H1 (cell line): ENCODE measurements at regions not wholly inside any gene's neighbourhood (a gene's known extent, or its start where the extent isn't known, plus 50 kb on each side); places are given as distances from the start of the nearest gene placed in this dataset.

Source experiments
- CTCF ChIA-PET: fragments of 300-600 bp; sonication (Branson Sonifier 250); formaldehyde crosslinking; loops from one replicate; lab custom pipeline; 2021; ENCODE audit not compliant: partially characterized antibody; lab: Charles Lee
- POLR2A ChIA-PET: fragments of 300-600 bp; sonication (Branson Sonifier 250); formaldehyde crosslinking; loops from one replicate; lab custom pipeline; 2021; ENCODE audit warnings: inconsistent platforms; ENCODE audit not compliant: partially characterized antibody; lab: Charles Lee
- DNase-seq, 2 experiments: peaks; one replicate each; pipeline versions ENCODE4 v3.0.0 to v3.0.0-alpha.2; 2010 to 2022; ENCODE audit warnings: low spot score in 2 of 2, low read depth in 1 of 2, mixed read lengths in 1 of 2
- FAIRE-seq: peaks from 2 replicates; lab custom pipeline; 2011; peaks lifted over from hg19 to GRCh38; lab: Jason Lieb, UNC
- H2AFZ ChIP-seq: 2 replicates; pipeline ENCODE4 v1.8.1; 2012; ENCODE audit warnings: low read length, inconsistent platforms
- H2AK5ac ChIP-seq: 2 replicates; pipeline ENCODE4 v1.6.1; 2013; ENCODE audit warnings: low read depth, low read length
- H2BK120ac ChIP-seq: replicated peaks from 2 replicates; pipeline ENCODE3; 2013; ENCODE audit warnings: low read depth, low read length, inconsistent platforms
- H2BK12ac ChIP-seq: 2 replicates; pipeline ENCODE4 v1.6.1; 2013; ENCODE audit warnings: low read depth, low read length
- H2BK15ac ChIP-seq: 2 replicates; pipeline ENCODE4 v1.6.1; 2013; ENCODE audit warnings: low read length
- H2BK20ac ChIP-seq: 2 replicates; pipeline ENCODE4 v1.6.1; 2013; ENCODE audit warnings: low read length
- H2BK5ac ChIP-seq: 2 replicates; pipeline ENCODE4 v1.6.1; 2013; ENCODE audit warnings: low read depth, low read length
- H3K14ac ChIP-seq: 2 replicates; pipeline ENCODE4 v1.6.1; 2013; ENCODE audit warnings: inconsistent platforms; ENCODE audit not compliant: insufficient read length
- H3K18ac ChIP-seq: 2 replicates; pipeline ENCODE4 v1.6.1; 2013; ENCODE audit warnings: low read length; ENCODE audit errors: extremely low read depth
- H3K23ac ChIP-seq: 2 replicates; pipeline ENCODE4 v1.6.1; 2013; ENCODE audit warnings: inconsistent platforms; ENCODE audit not compliant: insufficient read length
- H3K23me2 ChIP-seq: 2 replicates; pipeline ENCODE4 v1.6.1; 2013; ENCODE audit warnings: low read depth, low read length
- H3K27ac ChIP-seq: 2 replicates; pipeline ENCODE4 v1.6.1; 2011; ENCODE audit warnings: low read depth, low read length, inconsistent platforms
- H3K27me3 ChIP-seq, 4 experiments: replicated peaks in 1 of 4; 1 replicate in 1 of 4; 2 replicates in 3 of 4; pipeline versions ENCODE4 v1.6.1 to v1.8.1; 2011 to 2013; ENCODE audit warnings: low read length in 3 of 4, mild to moderate bottlenecking in 3 of 4, inconsistent platforms in 2 of 4, mixed read lengths in 2 of 4, moderate library complexity in 1 of 4; ENCODE audit not compliant: control insufficient read depth in 3 of 4, insufficient read depth in 3 of 4; ENCODE audit errors: extremely low read depth in 1 of 4
- H3K36me3 ChIP-seq, 4 experiments: 2 replicates each; pipeline versions ENCODE4 v1.6.1 to v1.8.1; 2011 to 2013; ENCODE audit warnings: mild to moderate bottlenecking in 4 of 4, low read length in 3 of 4, moderate library complexity in 2 of 4, control low read depth in 1 of 4, inconsistent platforms in 1 of 4; ENCODE audit not compliant: insufficient read depth in 4 of 4, control insufficient read depth in 2 of 4
- H3K4ac ChIP-seq: replicated peaks from 2 replicates; pipeline ENCODE3; 2013; ENCODE audit warnings: low read length, low read depth, mixed read lengths, inconsistent platforms; ENCODE audit not compliant: insufficient read length
- H3K4me1 ChIP-seq, 4 experiments: replicated peaks in 1 of 4; 1 replicate in 1 of 4; 2 replicates in 3 of 4; pipeline versions ENCODE4 v1.6.1 to v1.8.1; 2011 to 2013; ENCODE audit warnings: low read length in 3 of 4, inconsistent platforms in 2 of 4, mixed read lengths in 1 of 4; ENCODE audit not compliant: insufficient read depth in 4 of 4, control insufficient read depth in 3 of 4
- H3K4me2 ChIP-seq, 2 experiments: 2 replicates each; pipeline versions ENCODE4 v1.6.1 to v1.8.1; 2011 to 2013; ENCODE audit warnings: low read depth in 2 of 2, low read length in 2 of 2, control low read depth in 1 of 2, inconsistent platforms in 1 of 2, mild to moderate bottlenecking in 1 of 2; ENCODE audit not compliant: insufficient read depth in 1 of 2
- H3K4me3 ChIP-seq, 4 experiments: fragments of 200-600, 300-600 bp in 1 of 4; sonication (generic), shearing (Covaris generic), sonication (Bioruptor Twin) in 1 of 4; 2 replicates each; pipeline versions ENCODE4 v1.5.1 to v1.8.1; 2011 to 2016; ENCODE audit warnings: low read length in 4 of 4, low read depth in 3 of 4, control low read depth in 2 of 4, inconsistent platforms in 2 of 4, mild to moderate bottlenecking in 2 of 4, mixed read lengths in 1 of 4, moderate library complexity in 1 of 4; ENCODE audit not compliant: insufficient read depth in 2 of 4; ENCODE audit errors: extremely low read depth in 1 of 4
- H3K56ac ChIP-seq: replicated peaks from 2 replicates; pipeline ENCODE3; 2013; ENCODE audit warnings: low read depth, mild to moderate bottlenecking, mixed read lengths, low read length, inconsistent platforms; ENCODE audit not compliant: insufficient read length
- H3K79me1 ChIP-seq: 2 replicates; pipeline ENCODE4 v1.6.1; 2013; ENCODE audit warnings: low read depth, low read length, control low read depth
- H3K79me2 ChIP-seq, 2 experiments: 2 replicates each; pipeline versions ENCODE4 v1.6.1 to v1.8.1; 2012 to 2013; ENCODE audit warnings: low read length in 2 of 2, mild to moderate bottlenecking in 2 of 2, inconsistent platforms in 1 of 2; ENCODE audit not compliant: insufficient read depth in 2 of 2, control insufficient read depth in 1 of 2
- H3K9ac ChIP-seq, 4 experiments: replicated peaks in 1 of 4; 1 replicate in 1 of 4; 2 replicates in 3 of 4; pipeline versions ENCODE4 v1.6.1 to v1.8.1; 2011 to 2013; ENCODE audit warnings: low read depth in 3 of 4, low read length in 3 of 4, control low read depth in 2 of 4, mild to moderate bottlenecking in 2 of 4, moderate library complexity in 2 of 4, inconsistent platforms in 1 of 4; ENCODE audit errors: extremely low read depth in 1 of 4
- H3K9me3 ChIP-seq, 2 experiments: 2 replicates each; pipeline versions ENCODE4 v1.6.1 to v1.8.1; 2012 to 2013; ENCODE audit warnings: mild to moderate bottlenecking in 2 of 2, moderate library complexity in 2 of 2, control low read depth in 1 of 2, inconsistent platforms in 1 of 2, low read depth in 1 of 2, low read length in 1 of 2, mixed read lengths in 1 of 2; ENCODE audit not compliant: insufficient read depth in 2 of 2
- H4K20me1 ChIP-seq, 2 experiments: replicated peaks in 1 of 2; 2 replicates each; pipeline versions ENCODE3 to v1.8.1; 2011 to 2013; ENCODE audit warnings: inconsistent platforms in 2 of 2, low read length in 2 of 2, mild to moderate bottlenecking in 1 of 2; ENCODE audit not compliant: insufficient read depth in 2 of 2, control insufficient read depth in 1 of 2
- H4K5ac ChIP-seq: 2 replicates; pipeline ENCODE4 v1.6.1; 2013; ENCODE audit warnings: low read length, low read depth, mixed read lengths, inconsistent platforms; ENCODE audit not compliant: insufficient read length
- H4K8ac ChIP-seq: 2 replicates; pipeline ENCODE4 v1.8.0; 2013; ENCODE audit warnings: mild to moderate bottlenecking, moderate library complexity, low read length, inconsistent platforms; ENCODE audit not compliant: insufficient read depth; ENCODE audit errors: extremely low read depth
- H4K91ac ChIP-seq: replicated peaks from 2 replicates; pipeline ENCODE3; 2013; ENCODE audit warnings: low read length, mixed read lengths, inconsistent platforms; ENCODE audit not compliant: insufficient read length
- ASH2L ChIP-seq: fragments of 200-600, 300-600 bp; sonication (generic); IDR thresholded peaks from one replicate; pipeline ENCODE4 v1.7.1; 2017; ENCODE audit warnings: low read length
- ATF2 ChIP-seq: IDR thresholded peaks from 2 replicates; pipeline ENCODE4 v1.6.1; 2012; ENCODE audit warnings: low read length, inconsistent platforms
- CTCF ChIP-seq, 3 experiments: IDR thresholded peaks; 1 replicate in 2 of 3; 2 replicates in 1 of 3; pipeline versions ENCODE4 v1.5.1 to v1.6.1; 2011; ENCODE audit warnings: low read length in 3 of 3, mild to moderate bottlenecking in 3 of 3, inconsistent platforms in 2 of 3, low read depth in 1 of 3, moderate library complexity in 1 of 3; ENCODE audit not compliant: insufficient read depth in 1 of 3; ENCODE audit errors: control extremely low read depth in 1 of 3
- GTF2F1 ChIP-seq: IDR thresholded peaks from 2 replicates; pipeline ENCODE4 v1.6.1; 2012; ENCODE audit warnings: low read depth, low read length, improper control_type of control experiment, borderline replicate concordance
- WGBS, 2 experiments: shearing (Covaris generic) in 1 of 2; methylation state at CpG; one replicate each; pipeline versions ENCODE4 v1.1.6 to v1.1.7; 2013 to 2015; ENCODE audit warnings: low lambda C conversion rate in 2 of 2, mixed read lengths in 2 of 2, inconsistent platforms in 1 of 2, low coverage in 1 of 2, missing lambda C conversion rate in 1 of 2; ENCODE audit not compliant: insufficient replicate concordance in 2 of 2, insufficient coverage in 1 of 2, insufficient read length in 1 of 2; ENCODE audit errors: extremely low coverage in 1 of 2, missing lambda C conversion rate in 1 of 2; 5-methylcytosine and 5-hydroxymethylcytosine counted together

- no peak overlapping the region for H3K4me2 ChIP-seq
- H3K4me3 ChIP-seq: no peak overlapping the region
- no peak overlapping the region for H2BK120ac ChIP-seq
- H3K36me3 ChIP-seq: no peaks in the 10 kb centered on the region
- WGBS, 2 experiments: 88% methylated on average over 1 of the region's 1 CpG; no CpG with 5 or more reads in 1 of the 2 experiments
- H2AFZ ChIP-seq: no peak overlapping the region
- DNase-seq: no peak
- H3K23me2 ChIP-seq: no peaks in the 10 kb centered on the region
- CTCF ChIA-PET: interaction anchor here (0.8 to 1.0 kb wide), 2 partner anchors 9 to 19 kb away, joined by 3 to 4 read pairs; no protein-coding TSS in a partner anchor
- H2AK5ac ChIP-seq: no peak overlapping the region
- no peaks in the 10 kb centered on the region for H3K4me1 ChIP-seq
- H4K8ac ChIP-seq: no peak overlapping the region
- no peak overlapping the region for H3K18ac ChIP-seq
- no peaks in the 10 kb centered on the region for H4K20me1 ChIP-seq
- FAIRE-seq: no peak
- no peak overlapping the region for H3K27ac ChIP-seq
- H3K27me3 ChIP-seq: no peaks in the 10 kb centered on the region
- no peak overlapping the region for H2BK5ac ChIP-seq
- no peak for TF ChIP-seq ATF2
- no peak for TF ChIP-seq ASH2L
- no peak for TF ChIP-seq GTF2F1
- TF ChIP-seq CTCF (IDR thresholded peaks at IDR 0.05; ENCODE audit: control extremely low read depth in 1 of 3, insufficient read depth in 1 of 3, low read depth in 1 of 3, low read length in 3 of 3): no peak
- H3K9ac ChIP-seq: no peak overlapping the region
- no peak overlapping the region for H2BK12ac ChIP-seq
- H3K23ac ChIP-seq: no peak overlapping the region
- H3K9me3 ChIP-seq: no peaks in the 10 kb centered on the region
- H3K79me2 ChIP-seq: no peaks in the 10 kb centered on the region
- H3K79me1 ChIP-seq: no peaks in the 10 kb centered on the region
- H3K4ac ChIP-seq: no peak overlapping the region
- H3K14ac ChIP-seq: no peak overlapping the region
- no peak overlapping the region for H2BK15ac ChIP-seq
- H2BK20ac ChIP-seq: no peak overlapping the region
- no peak overlapping the region for H4K5ac ChIP-seq
- no peak overlapping the region for H3K56ac ChIP-seq
- POLR2A ChIA-PET: no interaction called here
- no peak overlapping the region for H4K91ac ChIP-seq
These were observed 111.9 kb upstream of the TARS1 start for GRCh38 chr5:33328818-33329217.
